ENCODE measurements at regions not wholly inside any gene's neighbourhood (a gene's known extent, or its start where the extent isn't known, plus 50 kb on each side); places are given as distances from the start of the nearest gene placed in this dataset.

- Histone ChIP-seq H3K27ac (ENCODE audit: low read depth in 2 of 2, low read length in 2 of 2) (no peak overlapping the region), H3K36me3 (ENCODE audit: control insufficient read depth in 2 of 3, insufficient read depth in 3 of 3, low read length in 3 of 3) (no peaks in the 10 kb centered on the region), H3K9me3 (ENCODE audit: control insufficient read depth in 2 of 3, insufficient read depth in 1 of 3, low read length in 3 of 3) (no peaks in the 10 kb centered on the region), H3K27me3 (ENCODE audit: control insufficient read depth, insufficient read depth, low read length) (no peaks in the 10 kb centered on the region), H3K4me1 (ENCODE audit: control insufficient read depth in 2 of 3, insufficient read depth in 2 of 3, low read depth in 1 of 3, low read length in 3 of 3) (no peaks in the 10 kb centered on the region), H3K9ac (ENCODE audit: low read length in 3 of 3) (no peak overlapping the region), H3K4me3 (ENCODE audit: low read length in 3 of 3) (no peak overlapping the region)
- DNase-seq (no peak), FAIRE-seq (no peak)
- intact Hi-C loops (cut with DNase I): no loop called here
- TF ChIP-seq CTCF (IDR thresholded peaks at IDR 0.05; ENCODE audit: borderline replicate concordance, extremely low read depth, insufficient read depth): no peak
These were observed 1276.0 kb upstream of the ADGRL4 start for GRCh38 chr1:80282536-80282935.

GRCh38 chr1:80278936-80279335 is 1272.4 kb upstream of the ADGRL4 start:
- H3K4me1 ChIP-seq (ENCODE audit: control insufficient read depth in 2 of 3, insufficient read depth in 2 of 3, low read depth in 1 of 3, low read length in 3 of 3): no peaks in the 10 kb centered on the region
- no peak overlapping the region for H3K27ac ChIP-seq (ENCODE audit: low read depth in 2 of 2, low read length in 2 of 2)
- H3K4me3 ChIP-seq (ENCODE audit: low read length in 3 of 3): no peak overlapping the region
- H3K9me3 ChIP-seq (ENCODE audit: control insufficient read depth in 2 of 3, insufficient read depth in 1 of 3, low read length in 3 of 3): no peaks in the 10 kb centered on the region
- H3K36me3 ChIP-seq (ENCODE audit: control insufficient read depth in 2 of 3, insufficient read depth in 3 of 3, low read length in 3 of 3): no peaks in the 10 kb centered on the region
- no peak for TF ChIP-seq CTCF (IDR thresholded peaks at IDR 0.05; ENCODE audit: borderline replicate concordance, extremely low read depth, insufficient read depth)
- FAIRE-seq: no peak
- DNase-seq: no peak
- intact Hi-C loops (cut with DNase I): no loop called here
- no peaks in the 10 kb centered on the region for H3K27me3 ChIP-seq (ENCODE audit: control insufficient read depth, insufficient read depth, low read length)
- no peak overlapping the region for H3K9ac ChIP-seq (ENCODE audit: low read length in 3 of 3)

- FAIRE-seq: no peak
- Histone ChIP-seq H3K9ac (ENCODE audit: low read length in 3 of 3) (no peak overlapping the region), H3K4me3 (ENCODE audit: low read length in 3 of 3) (no peak overlapping the region), H3K4me1 (ENCODE audit: control insufficient read depth in 2 of 3, insufficient read depth in 2 of 3, low read depth in 1 of 3, low read length in 3 of 3) (no peaks in the 10 kb centered on the region), H3K27ac (ENCODE audit: low read depth in 2 of 2, low read length in 2 of 2) (no peak overlapping the region), H3K9me3 (ENCODE audit: control insufficient read depth in 2 of 3, insufficient read depth in 1 of 3, low read length in 3 of 3) (no peaks in the 10 kb centered on the region), H3K27me3 (ENCODE audit: control insufficient read depth, insufficient read depth, low read length) (no peaks in the 10 kb centered on the region), H3K36me3 (ENCODE audit: control insufficient read depth in 2 of 3, insufficient read depth in 3 of 3, low read length in 3 of 3) (no peaks in the 10 kb centered on the region)
- DNase-seq: no peak
- TF ChIP-seq CTCF (IDR thresholded peaks at IDR 0.05; ENCODE audit: borderline replicate concordance, extremely low read depth, insufficient read depth): no peak
- intact Hi-C loops (cut with DNase I): no loop called here
These were observed 1267.7 kb upstream of the ADGRL4 start for GRCh38 chr1:80274256-80274655.

GRCh38 chr1:80272495-80272894 is 1266.0 kb upstream of the ADGRL4 start:
- no peak for FAIRE-seq
- no peak overlapping the region for H3K4me3 ChIP-seq (ENCODE audit: low read length in 3 of 3)
- intact Hi-C loops (cut with DNase I): no loop called here
- no peak for DNase-seq
- no peak overlapping the region for H3K27ac ChIP-seq (ENCODE audit: low read depth in 2 of 2, low read length in 2 of 2)
- no peaks in the 10 kb centered on the region for H3K27me3 ChIP-seq (ENCODE audit: control insufficient read depth, insufficient read depth, low read length)
- no peak overlapping the region for H3K9ac ChIP-seq (ENCODE audit: low read length in 3 of 3)
- H3K36me3 ChIP-seq (ENCODE audit: control insufficient read depth in 2 of 3, insufficient read depth in 3 of 3, low read length in 3 of 3): no peaks in the 10 kb centered on the region
- H3K4me1 ChIP-seq (ENCODE audit: control insufficient read depth in 2 of 3, insufficient read depth in 2 of 3, low read depth in 1 of 3, low read length in 3 of 3): no peaks in the 10 kb centered on the region
- no peaks in the 10 kb centered on the region for H3K9me3 ChIP-seq (ENCODE audit: control insufficient read depth in 2 of 3, insufficient read depth in 1 of 3, low read length in 3 of 3)
- no peak for TF ChIP-seq CTCF (IDR thresholded peaks at IDR 0.05; ENCODE audit: borderline replicate concordance, extremely low read depth, insufficient read depth)

Data from kidney (tissue), 13 donors.